ENCODE measurements at regions not wholly inside any gene's neighbourhood (a gene's known extent, or its start where the extent isn't known, plus 50 kb on each side); places are given as distances from the start of the nearest gene placed in this dataset.

DNA sequence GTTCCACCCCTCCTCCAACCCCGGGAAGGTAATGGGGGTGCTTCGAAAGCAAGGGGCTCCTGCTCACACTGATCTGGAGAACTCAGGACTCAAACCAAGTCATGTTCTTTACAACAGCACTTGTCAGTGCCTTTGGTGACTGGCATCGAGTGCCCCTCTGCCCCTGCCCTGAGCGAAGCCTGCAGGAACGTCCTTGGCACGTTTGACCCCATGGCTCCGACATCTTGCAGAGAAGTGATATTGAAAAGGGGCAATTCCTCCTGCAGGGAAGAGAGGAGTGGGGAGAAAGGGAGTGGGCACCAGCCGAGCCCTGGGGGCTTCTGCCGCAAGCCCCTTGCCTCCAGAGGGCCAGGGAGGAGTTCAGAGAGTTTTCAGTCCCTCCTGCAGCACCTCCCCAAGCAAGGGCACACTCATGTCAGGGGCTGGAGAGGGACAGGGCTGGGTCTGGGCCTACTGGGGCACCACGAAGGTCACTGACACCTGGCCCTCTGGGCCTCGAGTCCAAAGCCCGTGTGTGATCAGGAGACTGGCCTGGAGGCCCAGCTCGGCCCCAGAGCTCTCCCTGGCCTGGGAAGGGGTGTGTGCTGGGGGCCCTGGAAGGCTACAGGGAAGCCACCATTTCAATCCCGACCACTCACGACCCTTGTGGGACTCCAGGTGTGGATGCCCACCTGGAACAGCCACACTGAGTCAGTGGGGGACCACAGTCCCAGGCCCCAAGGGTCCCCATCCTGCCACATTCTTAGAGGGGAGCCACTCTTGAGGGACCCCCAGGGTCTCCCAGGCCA, 94.9 kb upstream of the NKX1-1 start:
- no peak for TF ChIP-seq ZNF274 (IDR thresholded peaks at IDR 0.05; ENCODE audit: low read depth, low read length)
- TF ChIP-seq YY1 (IDR thresholded peaks at IDR 0.05; ENCODE audit: insufficient read depth, insufficient read length), result no peak
